BJ (cell line): ENCODE measurements at regions not wholly inside any gene's neighbourhood (a gene's known extent, or its start where the extent isn't known, plus 50 kb on each side); places are given as distances from the start of the nearest gene placed in this dataset.

ENCODE experiments used
- CTCF ChIA-PET: fragments of 350-600 bp; formaldehyde crosslinking; extraction: SDS; loops from one replicate; lab custom pipeline; 2021; ENCODE audit warnings: antibody characterized with exemption, inconsistent platforms; lab: Yijun Ruan, JAX
- POLR2A ChIA-PET: fragments of 300-600 bp; sonication (Branson Sonifier 250); formaldehyde crosslinking; extraction: SDS; loops from one replicate; lab custom pipeline; 2021; ENCODE audit warnings: antibody characterized with exemption; lab: Charles Lee
- DNase-seq: peaks from one replicate; pipeline ENCODE4 v3.0.0-alpha.2; 2011; ENCODE audit warnings: low read depth
- H3K27me3 ChIP-seq: 2 replicates; pipeline ENCODE4 v1.6.0; 2011; ENCODE audit warnings: low read length; ENCODE audit not compliant: control insufficient read depth, insufficient read depth
- H3K36me3 ChIP-seq: 2 replicates; pipeline ENCODE4 v1.5.1; 2011; ENCODE audit warnings: low read length; ENCODE audit not compliant: control insufficient read depth, insufficient read depth
- H3K4me3 ChIP-seq: 2 replicates; pipeline ENCODE4 v1.5.1; 2011; ENCODE audit warnings: low read depth, mild to moderate bottlenecking, control low read depth, low read length
- TF ChIP-seq, protein P1 (sequence below): IDR thresholded peaks from 2 replicates; pipeline ENCODE4 v1.5.1; 2011; ENCODE audit warnings: low read depth, mild to moderate bottlenecking, control low read depth, inconsistent platforms, low read length, moderate library complexity; ENCODE audit not compliant: insufficient read depth

DNA sequence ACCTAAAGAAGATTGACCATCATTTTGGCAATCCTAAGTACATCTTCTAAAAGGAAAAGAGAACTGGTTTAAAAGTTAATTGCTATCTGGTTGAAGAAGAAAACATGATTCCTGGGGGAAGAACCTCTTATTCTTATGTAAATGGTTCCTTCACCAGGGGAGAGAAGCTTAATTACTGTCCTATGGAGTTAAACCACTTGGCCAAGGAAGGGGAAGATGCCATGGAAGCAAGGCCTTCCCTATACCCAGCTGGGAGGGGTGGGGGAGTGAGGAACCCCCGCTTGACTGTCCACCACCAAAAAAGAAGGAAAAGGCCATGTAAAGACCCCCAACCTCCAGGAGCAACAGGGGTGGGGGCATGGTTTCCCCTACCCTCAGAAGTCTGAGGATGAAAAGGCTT lies 962.1 kb downstream of the GRIK2 start:
- DNase-seq, result no peak
- no peaks in the 10 kb centered on the region for H3K36me3 ChIP-seq
- no peaks in the 10 kb centered on the region for H3K27me3 ChIP-seq
- TF ChIP-seq, protein P1, sequence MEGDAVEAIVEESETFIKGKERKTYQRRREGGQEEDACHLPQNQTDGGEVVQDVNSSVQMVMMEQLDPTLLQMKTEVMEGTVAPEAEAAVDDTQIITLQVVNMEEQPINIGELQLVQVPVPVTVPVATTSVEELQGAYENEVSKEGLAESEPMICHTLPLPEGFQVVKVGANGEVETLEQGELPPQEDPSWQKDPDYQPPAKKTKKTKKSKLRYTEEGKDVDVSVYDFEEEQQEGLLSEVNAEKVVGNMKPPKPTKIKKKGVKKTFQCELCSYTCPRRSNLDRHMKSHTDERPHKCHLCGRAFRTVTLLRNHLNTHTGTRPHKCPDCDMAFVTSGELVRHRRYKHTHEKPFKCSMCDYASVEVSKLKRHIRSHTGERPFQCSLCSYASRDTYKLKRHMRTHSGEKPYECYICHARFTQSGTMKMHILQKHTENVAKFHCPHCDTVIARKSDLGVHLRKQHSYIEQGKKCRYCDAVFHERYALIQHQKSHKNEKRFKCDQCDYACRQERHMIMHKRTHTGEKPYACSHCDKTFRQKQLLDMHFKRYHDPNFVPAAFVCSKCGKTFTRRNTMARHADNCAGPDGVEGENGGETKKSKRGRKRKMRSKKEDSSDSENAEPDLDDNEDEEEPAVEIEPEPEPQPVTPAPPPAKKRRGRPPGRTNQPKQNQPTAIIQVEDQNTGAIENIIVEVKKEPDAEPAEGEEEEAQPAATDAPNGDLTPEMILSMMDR, result no peak
- ChIA-PET POLR2A (no interaction called here), CTCF (no interaction called here)
- H3K4me3 ChIP-seq, result no peak overlapping the region

DNA sequence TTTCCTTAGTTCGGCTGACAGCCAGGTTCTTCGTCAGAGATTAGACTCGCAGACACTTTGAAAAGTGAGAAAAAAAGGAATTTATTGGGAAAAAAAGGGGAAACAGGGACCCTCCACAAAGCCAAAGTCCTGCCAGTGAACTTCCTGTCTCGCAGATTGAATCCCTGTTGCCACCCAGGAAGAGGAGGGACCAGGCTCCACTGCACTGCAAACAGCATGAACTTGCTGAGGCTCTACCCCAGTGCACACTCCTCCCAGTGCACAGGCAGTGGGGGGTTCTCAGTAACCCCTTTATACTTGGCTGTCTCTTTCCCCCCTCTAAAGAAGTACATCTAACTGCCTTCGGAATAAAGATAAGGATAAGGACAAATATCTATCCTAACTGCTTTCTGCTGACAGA lies 959.0 kb downstream of the GRIK2 start:
- CTCF ChIA-PET, result no interaction called here
- no peak for DNase-seq
- POLR2A ChIA-PET, result no interaction called here
- TF ChIP-seq, protein P1, result no peak
- Histone ChIP-seq H3K4me3 (no peak overlapping the region), H3K27me3 (no peaks in the 10 kb centered on the region), H3K36me3 (no peaks in the 10 kb centered on the region)

DNA sequence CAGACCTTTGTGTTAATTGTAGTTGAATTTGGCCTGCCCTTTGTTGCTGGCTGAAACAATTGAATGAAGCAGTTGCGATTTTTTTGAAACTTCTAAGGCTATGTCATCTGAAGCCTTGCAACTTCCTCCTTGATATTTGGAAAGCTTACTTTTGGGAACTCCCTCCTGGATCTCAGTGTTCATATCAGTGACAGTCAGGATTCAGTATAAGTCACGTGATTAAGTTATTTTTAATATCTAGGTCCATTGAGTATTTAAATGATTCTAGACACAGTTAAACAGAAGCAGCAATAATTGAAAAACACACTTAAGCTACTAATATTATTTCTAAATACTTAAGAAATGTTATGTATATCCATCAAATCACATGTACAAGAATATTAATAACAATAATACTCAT lies 951.3 kb downstream of the GRIK2 start:
- ChIA-PET POLR2A (no interaction called here), CTCF (no interaction called here)
- Histone ChIP-seq H3K36me3 (no peaks in the 10 kb centered on the region), H3K4me3 (no peak overlapping the region), H3K27me3 (no peaks in the 10 kb centered on the region)
- TF ChIP-seq, protein P1, result no peak
- no peak for DNase-seq

DNA sequence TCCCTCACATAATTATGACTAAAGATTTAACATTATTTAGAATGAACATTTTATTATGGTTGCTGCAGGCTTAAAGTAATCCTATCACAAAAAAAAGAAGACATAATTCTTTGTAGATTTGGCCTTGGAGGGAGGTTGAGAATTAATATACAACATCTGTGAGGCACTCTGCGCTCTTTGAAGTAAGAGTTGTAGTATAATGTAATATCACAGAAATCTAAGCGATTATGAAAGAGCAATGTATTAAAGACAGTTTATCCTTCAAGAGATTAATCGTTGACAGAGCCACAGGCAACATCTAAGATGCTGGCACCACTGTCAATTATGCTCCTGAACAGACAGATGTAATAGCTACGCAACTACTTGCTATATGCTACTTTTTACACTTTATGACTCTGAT lies 946.8 kb downstream of the GRIK2 start:
- ChIA-PET CTCF (no interaction called here), POLR2A (no interaction called here)
- TF ChIP-seq, protein P1, result no peak
- DNase-seq, result no peak
- Histone ChIP-seq H3K36me3 (no peaks in the 10 kb centered on the region), H3K4me3 (no peak overlapping the region), H3K27me3 (no peaks in the 10 kb centered on the region)

DNA sequence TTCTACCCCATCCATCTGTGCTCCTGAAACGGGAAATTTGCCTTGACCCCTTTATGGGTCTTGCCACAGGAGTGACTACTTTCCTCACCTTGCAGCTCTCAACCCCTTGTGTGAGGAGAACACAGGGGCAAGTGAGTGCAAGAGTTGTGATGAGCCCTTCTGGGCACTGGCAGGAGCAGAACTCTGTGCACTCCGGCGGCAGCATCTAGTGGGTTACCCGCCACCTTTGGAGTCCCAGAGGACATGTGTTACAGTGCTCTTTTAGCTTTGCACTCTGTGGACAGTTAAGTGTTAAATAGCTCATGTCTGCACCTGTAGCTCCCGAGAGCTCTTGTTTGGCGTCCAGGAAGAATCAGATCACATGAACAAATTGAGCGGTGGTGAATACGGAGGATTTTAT lies 940.2 kb downstream of the GRIK2 start:
- DNase-seq, result no peak
- Histone ChIP-seq H3K4me3 (no peak overlapping the region), H3K36me3 (no peaks in the 10 kb centered on the region), H3K27me3 (no peaks in the 10 kb centered on the region)
- TF ChIP-seq, protein P1, result no peak
- ChIA-PET POLR2A (no interaction called here), CTCF (interaction anchor here (0.6 kb wide), 1 partner anchor 95 kb away, joined by 3 read pairs; no protein-coding TSS in a partner anchor)
